ENCODE measurements at regions not wholly inside any gene's neighbourhood (a gene's known extent, or its start where the extent isn't known, plus 50 kb on each side); places are given as distances from the start of the nearest gene placed in this dataset.

DNA sequence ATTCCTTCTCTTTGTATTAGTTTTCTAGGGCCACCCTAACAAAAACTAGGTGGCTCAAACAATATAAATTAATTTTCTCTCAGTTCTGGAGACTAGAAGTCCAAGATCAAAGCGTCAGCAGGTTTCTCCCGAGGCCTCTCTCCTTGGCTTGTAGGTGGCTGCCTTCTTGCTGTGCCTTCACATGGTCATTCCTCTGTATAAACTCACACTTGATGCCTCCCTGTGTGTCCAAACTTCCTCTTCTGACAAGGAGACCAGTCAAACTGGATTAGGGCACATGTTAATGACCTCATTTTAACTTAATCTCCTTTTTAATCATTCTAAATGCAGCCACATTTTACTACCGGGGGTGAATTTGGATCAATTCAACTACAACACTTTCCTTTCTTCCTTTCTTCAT lies 691.1 kb downstream of the DIPK2A start:
- TF ChIP-seq TAF1 (IDR thresholded peaks at IDR 0.05; ENCODE audit: low read depth, low read length) (no peak), POLR2A (IDR thresholded peaks at IDR 0.05; ENCODE audit: low read depth, low read length) (no peak), POLR2AphosphoS5 (IDR thresholded peaks at IDR 0.05; ENCODE audit: low read depth, low read length) (no peak), SPI1 (IDR thresholded peaks at IDR 0.05; ENCODE audit: low read depth, low read length) (no peak)

Data from GM12891 (cell line).